ENCODE measurements at regions not wholly inside any gene's neighbourhood (a gene's known extent, or its start where the extent isn't known, plus 50 kb on each side); places are given as distances from the start of the nearest gene placed in this dataset.

DNA sequence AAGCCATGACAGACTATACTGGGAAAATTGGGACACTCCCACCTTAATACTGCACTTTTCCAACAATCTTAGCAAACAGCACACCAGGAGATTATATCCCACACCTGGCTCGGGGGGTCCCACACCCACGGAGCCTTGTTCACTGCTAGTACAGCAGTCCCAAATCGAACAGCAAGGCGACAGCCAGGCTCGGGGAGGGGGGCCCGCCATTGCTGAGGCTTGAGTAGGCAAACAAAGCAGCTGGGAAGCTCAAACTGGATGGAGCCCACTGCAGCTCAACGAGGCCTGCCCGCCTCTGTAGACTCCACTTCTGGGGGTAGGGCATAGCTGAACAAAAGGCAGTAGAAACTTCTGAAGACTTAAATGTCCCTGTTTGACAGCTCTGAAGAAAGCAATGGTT, 118.3 kb downstream of the MAGEB5 start:
- no peak for DNase-seq

DNA sequence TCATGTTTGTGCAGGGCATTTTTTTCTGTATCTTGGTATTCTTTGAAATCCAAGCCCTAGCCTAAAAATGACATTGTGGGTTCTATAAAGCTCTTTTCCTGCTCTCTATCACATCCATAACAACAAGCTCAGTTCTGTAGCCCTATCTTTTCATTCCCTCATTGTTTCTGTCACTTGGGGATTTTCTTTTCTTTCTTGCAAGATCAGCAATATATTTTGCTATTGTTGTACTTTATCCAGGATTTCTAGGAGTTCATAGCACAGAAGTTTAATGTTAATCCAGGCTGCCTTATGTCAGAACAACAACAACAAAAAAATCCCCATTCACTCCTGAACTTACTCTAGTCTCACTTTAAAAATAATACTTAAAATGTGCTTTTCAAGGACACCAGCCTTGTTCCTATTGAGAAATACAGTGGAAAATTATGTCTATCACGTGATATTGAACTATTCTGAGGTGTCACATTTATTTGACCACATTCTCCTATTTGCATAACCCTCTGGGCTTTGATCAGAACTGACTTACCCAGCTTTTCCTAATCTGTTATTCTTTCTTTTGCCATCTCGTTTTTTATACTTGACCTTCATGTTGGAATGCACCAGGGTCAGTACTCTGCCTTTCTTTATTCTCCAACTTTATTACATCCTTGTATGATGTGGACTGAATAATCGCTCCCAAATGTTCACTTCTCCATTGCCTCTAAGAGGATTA, 112.8 kb downstream of the MAGEB5 start:
- DNase-seq, result no peak

GRCh38 chrX:26309262-26309661, 93.3 kb downstream of the MAGEB5 start:
- no peak for DNase-seq

GRCh38 chrX:26295425-26295824, 79.5 kb downstream of the MAGEB5 start:
- DNase-seq, result no peak

DNA sequence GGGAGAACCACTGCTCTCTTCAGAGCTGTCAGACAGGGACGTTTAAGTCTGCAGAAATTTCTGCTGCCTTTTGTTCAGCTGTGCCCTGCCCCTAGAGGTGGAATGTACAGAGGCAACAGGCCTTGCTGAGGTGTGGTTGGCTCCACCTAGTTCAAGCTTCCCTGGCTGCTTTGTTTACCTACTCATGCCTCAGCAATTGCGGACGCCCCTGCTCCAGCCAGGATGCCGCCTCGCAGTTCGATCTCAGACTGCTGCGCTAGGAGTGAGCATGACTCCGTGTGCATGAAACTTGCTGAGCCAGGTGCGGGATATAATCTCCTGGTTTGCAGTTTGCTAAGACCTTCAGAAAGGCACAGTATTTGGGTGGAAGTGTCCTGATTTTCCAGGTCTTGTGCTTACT, 70.9 kb downstream of the MAGEB5 start:
- no peak for DNase-seq

Measured in fibroblast of skin of right biceps (primary cell).